Naive B cell (primary cell): ENCODE measurements at regions not wholly inside any gene's neighbourhood (a gene's known extent, or its start where the extent isn't known, plus 50 kb on each side); places are given as distances from the start of the nearest gene placed in this dataset.

Experiments used
- ATAC-seq, 2 donors: fragments of 150-1000 bp; cut with Tn5 transposase; 2 replicates each; pipeline ENCODE4 v1.10.0; 2021; ENCODE audit warnings: low read depth in 2 of 2, mild to moderate bottlenecking in 2 of 2, moderate library complexity in 2 of 2
- DNase-seq: peaks from one replicate; pipeline ENCODE4 v3.0.0; 2022
- H3K27ac Mint-ChIP-seq, 6 donors: one replicate each; pipeline ENCODE4 v1.8.0; 2020 to 2022; ENCODE audit warnings: mild to moderate bottlenecking in 6 of 6, mixed read lengths in 6 of 6, moderate library complexity in 5 of 6, inconsistent platforms in 2 of 6
- H3K27me3 Mint-ChIP-seq, 3 donors: one replicate each; pipeline ENCODE4 v1.8.0; 2021 to 2022; ENCODE audit warnings: mixed read lengths in 3 of 3, mild to moderate bottlenecking in 1 of 3
- H3K36me3 Mint-ChIP-seq, 2 donors: one replicate each; pipeline ENCODE4 v1.8.0; 2020 to 2022; ENCODE audit warnings: mixed read lengths in 2 of 2, inconsistent platforms in 1 of 2, mild to moderate bottlenecking in 1 of 2
- H3K4me1 Mint-ChIP-seq, 3 donors: one replicate each; pipeline ENCODE4 v1.8.0; 2020 to 2022; ENCODE audit warnings: mixed read lengths in 3 of 3, inconsistent platforms in 1 of 3, mild to moderate bottlenecking in 1 of 3, moderate library complexity in 1 of 3
- H3K4me3 Mint-ChIP-seq, 8 donors: one replicate each; pipeline ENCODE4 v1.8.0; 2020 to 2022; ENCODE audit warnings: mild to moderate bottlenecking in 8 of 8, mixed read lengths in 8 of 8, moderate library complexity in 8 of 8, inconsistent platforms in 2 of 8
- H3K9me3 Mint-ChIP-seq, 7 donors: one replicate each; pipeline ENCODE4 v1.8.0; 2020 to 2022; ENCODE audit warnings: mixed read lengths in 7 of 7, mild to moderate bottlenecking in 5 of 7, inconsistent platforms in 2 of 7, moderate library complexity in 1 of 7

DNA sequence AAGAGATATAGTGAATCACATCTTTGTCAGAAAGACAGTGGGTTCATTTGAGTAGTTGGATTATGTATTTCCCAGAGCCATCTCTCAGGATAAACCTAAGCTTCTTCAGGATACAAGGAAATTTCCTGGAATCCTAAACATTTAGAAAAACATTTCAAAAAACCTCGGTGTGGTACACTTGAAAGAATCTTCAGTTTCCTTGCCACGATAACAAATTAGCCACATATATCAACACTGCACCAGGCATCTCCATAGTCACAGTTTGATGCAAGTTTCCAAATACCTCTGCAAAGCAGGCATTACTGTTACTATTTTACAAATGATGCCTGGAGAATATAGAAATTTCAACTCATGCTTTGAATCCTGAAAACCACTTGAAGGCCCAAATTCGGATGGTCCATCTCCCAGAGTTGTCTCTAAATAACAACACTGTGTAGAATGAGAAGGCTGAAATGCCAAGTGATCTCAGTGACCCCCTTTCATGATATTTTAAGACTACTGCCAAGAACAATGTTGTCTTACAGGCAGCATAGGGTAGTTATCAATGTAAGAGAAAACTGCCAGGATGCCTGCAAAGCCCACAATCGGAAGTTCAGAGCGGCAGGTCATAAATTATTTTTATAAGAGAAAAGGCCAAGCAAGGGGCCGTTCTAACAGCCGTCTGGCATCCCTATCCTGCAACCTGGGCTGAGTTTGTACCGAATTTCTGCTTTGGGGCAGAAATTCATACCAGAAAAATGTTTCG, 307.9 kb downstream of the TXNL1 start:
- Mint-ChIP-seq H3K9me3 (no peaks in the 10 kb centered on the region), H3K36me3 (peaks cover 0 to 9% of the 10 kb centered on the region in 2 donors), H3K4me3 (no peak overlapping the region), H3K27ac (no peak overlapping the region), H3K27me3 (peaks cover 0 to 9% (median 6%) of the 10 kb centered on the region in 3 donors), H3K4me1 (no peaks in the 10 kb centered on the region)
- DNase-seq: no peak
- ATAC-seq: no peak

DNA sequence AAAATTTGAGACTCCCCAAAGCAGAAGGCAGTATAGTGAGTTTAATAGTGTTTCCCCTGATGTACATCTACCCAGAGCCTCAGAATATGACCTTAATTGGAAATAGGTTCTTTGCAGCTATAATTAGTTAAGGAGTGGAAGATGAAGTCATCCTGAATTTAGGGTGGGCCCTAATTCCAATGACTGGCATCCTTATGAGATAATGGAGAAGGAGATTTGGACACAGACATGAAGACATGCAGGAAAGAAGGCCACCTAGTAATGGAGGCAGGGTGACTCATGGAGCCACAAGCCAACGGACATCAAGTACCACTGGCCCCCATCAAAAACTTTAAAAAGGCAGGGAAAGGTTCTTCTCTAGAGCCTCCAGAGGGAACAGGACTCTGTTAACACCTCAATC, 308.9 kb downstream of the TXNL1 start:
- Mint-ChIP-seq H3K4me1 (no peaks in the 10 kb centered on the region), H3K27me3 (peaks cover 0 to 9% (median 6%) of the 10 kb centered on the region in 3 donors), H3K36me3 (peaks cover 0 to 9% of the 10 kb centered on the region in 2 donors), H3K27ac (peak overlapping the region in 1 of 6 donors; percentile 2), H3K9me3 (no peaks in the 10 kb centered on the region), H3K4me3 (no peak overlapping the region)
- ATAC-seq: no peak
- no peak for DNase-seq

DNA sequence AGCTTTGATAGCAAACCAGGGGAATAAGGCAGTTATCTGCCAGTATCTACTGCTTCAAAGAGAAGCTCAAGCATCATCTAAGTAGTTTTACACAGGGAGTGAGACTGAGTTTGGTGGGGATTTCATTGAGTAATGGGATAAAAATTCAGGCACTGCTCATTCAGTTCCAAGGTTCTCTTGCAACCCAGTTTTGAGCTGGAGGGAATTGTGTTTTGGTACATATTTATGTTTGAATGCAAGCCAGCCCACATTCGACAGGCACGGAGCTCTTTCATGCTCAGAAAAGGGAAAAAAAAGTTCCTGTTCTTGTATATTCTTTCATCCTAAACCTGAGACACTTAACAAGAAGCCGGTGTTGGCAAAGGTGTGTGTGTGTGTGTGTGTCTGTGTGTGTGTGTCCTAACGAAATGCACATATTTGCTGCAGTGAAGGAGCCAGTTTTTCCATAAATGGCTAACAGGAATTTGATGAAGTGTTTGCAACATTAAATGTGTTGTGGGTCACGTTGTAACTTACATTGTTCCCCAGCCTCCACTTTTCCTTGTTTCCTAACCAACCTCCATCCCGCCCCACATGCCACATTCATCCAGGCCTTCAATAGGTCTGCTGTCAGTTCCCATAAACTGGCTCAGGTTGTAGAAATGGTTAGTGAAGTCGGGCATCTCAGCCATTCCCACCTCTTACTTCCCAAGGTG, 311.1 kb downstream of the TXNL1 start:
- Mint-ChIP-seq H3K27ac (no peak overlapping the region), H3K27me3 (peaks cover 0 to 9% (median 6%) of the 10 kb centered on the region in 3 donors), H3K36me3 (peaks cover 0 to 9% of the 10 kb centered on the region in 2 donors), H3K4me3 (no peak overlapping the region), H3K9me3 (no peaks in the 10 kb centered on the region), H3K4me1 (peaks cover 5 to 12% (median 8%) of the 10 kb centered on the region in 3 donors)
- DNase-seq (no peak), ATAC-seq (no peak)

DNA sequence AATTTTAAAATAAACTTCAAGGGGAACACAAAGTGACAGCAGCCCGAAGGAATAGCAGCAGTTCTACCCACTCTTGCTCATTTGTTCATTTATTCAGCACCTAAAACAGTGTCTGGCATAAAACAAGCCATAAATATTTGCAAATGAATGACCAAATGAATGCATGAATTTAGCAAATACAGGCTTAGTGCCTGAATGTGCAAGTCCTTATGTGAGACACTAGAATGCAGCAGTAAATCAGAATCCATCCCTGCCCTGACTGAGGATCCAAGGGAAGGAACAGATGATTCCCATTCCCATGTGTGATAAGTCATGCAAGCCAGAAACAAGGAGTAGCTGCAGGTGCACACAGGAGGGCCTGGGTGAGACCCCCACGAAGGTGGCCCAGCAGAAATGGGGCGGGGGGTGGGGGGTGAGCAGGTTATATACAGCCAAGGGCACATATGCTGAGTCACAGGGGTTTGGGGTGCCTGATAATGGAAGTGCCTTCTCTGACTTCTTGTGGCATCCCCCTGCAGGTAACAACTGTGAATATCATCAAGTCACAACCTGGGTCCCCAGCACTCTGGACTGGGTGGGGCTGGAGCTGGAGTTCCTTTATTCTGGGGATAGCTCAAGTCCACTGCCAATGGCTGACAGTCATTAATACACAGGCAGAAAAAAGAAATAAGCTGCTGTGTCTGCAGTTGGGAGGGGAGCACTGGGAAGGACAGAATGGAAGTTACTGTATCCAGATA, 311.9 kb downstream of the TXNL1 start:
- Mint-ChIP-seq H3K4me3 (no peak overlapping the region), H3K27me3 (peaks cover 0 to 9% (median 6%) of the 10 kb centered on the region in 3 donors), H3K27ac (peak overlapping the region in 1 of 6 donors; percentile 62), H3K36me3 (peaks cover 0 to 9% of the 10 kb centered on the region in 2 donors), H3K4me1 (peaks cover 14 to 21% (median 16%) of the 10 kb centered on the region in 3 donors), H3K9me3 (no peaks in the 10 kb centered on the region)
- DNase-seq: no peak
- ATAC-seq: no peak

DNA sequence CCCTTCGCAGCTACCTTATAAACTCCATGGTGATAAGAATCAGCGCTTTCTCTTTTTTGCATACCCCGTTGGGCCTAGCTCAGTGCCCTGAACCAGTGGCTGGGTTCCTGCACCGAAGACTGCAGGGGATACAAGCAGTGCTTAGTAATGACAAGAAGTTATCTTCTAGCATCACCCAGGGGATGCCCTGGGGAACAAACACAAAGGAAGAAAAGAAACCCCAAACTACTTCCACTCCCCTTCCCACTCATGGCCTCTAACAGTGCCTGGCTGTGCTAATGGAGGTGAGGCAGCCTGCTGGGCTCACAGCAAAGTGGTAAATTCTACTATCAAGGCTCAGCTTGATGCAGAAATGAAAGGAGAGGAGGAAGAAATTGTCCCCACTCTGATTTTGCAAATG, 314.7 kb downstream of the TXNL1 start:
- no peaks in the 10 kb centered on the region for H3K36me3 Mint-ChIP-seq
- H3K9me3 Mint-ChIP-seq: peaks cover 0 to 2% (median 0%) of the 10 kb centered on the region in 7 donors
- H3K27me3 Mint-ChIP-seq: no peaks in the 10 kb centered on the region
- peak overlapping the region in 3 of 6 donors; percentile 1 to 73 (median 5) for H3K27ac Mint-ChIP-seq
- no peak overlapping the region for H3K4me3 Mint-ChIP-seq
- DNase-seq (no peak), ATAC-seq (peak; percentile 45 to 66)
- peaks cover 39 to 49% (median 45%) of the 10 kb centered on the region in 3 donors for H3K4me1 Mint-ChIP-seq

DNA sequence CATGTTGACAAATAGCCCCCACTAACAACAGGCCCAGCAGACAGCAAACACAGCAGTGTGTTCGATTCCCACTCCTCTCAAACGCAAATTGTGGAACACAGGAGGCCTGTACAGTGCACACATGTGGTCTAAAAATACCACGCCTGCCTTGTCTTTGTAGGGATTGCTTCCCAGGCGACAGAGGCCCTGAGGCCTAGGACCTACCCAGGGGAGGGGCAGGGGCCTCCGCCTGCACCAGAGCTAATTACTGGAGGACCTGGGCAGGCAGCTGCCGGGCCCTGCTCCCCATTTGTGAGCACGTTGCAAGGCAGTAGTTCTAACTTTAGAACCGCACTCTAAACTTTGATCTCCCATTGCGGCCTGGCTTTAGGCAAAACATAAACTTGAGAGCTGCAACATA, 316.0 kb downstream of the TXNL1 start:
- peak overlapping the region in 2 of 8 donors; percentile 54 to 70 for H3K4me3 Mint-ChIP-seq
- no peak for ATAC-seq
- peak overlapping the region in 3 of 6 donors; percentile 44 to 80 (median 77) for H3K27ac Mint-ChIP-seq

DNA sequence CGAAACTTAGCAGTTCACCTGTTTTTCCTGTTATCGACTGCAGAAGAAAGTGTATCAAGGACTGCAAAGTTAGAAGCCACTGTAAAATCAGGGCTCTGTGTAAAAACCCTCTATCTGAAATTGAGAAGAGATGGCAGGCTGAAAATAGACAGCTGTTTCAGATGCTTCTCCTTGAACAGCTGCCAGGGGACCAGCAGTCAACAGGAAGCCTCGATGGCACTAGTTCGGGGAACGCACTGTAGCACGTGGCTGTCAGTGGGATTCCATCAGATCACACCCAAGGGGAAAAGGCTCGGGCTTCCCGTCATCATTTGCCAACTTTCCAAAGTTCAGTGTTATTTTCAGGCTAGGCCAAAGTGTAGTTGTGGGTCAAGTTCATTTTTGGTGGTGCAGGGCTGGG, 316.9 kb downstream of the TXNL1 start:
- H3K36me3 Mint-ChIP-seq: no peaks in the 10 kb centered on the region
- ATAC-seq (no peak), DNase-seq (no peak)
- H3K27me3 Mint-ChIP-seq: no peaks in the 10 kb centered on the region
- peaks cover 45 to 61% (median 52%) of the 10 kb centered on the region in 3 donors for H3K4me1 Mint-ChIP-seq
- H3K4me3 Mint-ChIP-seq: peak overlapping the region in 6 of 8 donors; percentile 4 to 83 (median 56)
- peak overlapping the region in 5 of 6 donors; percentile 63 to 92 (median 70) for H3K27ac Mint-ChIP-seq
- H3K9me3 Mint-ChIP-seq: peaks cover 0 to 2% (median 0%) of the 10 kb centered on the region in 7 donors

More for the DNA sequence above, 316.0 kb downstream of the TXNL1 start:
- Mint-ChIP-seq H3K27me3 (no peaks in the 10 kb centered on the region), H3K36me3 (no peaks in the 10 kb centered on the region), H3K4me1 (peaks cover 45 to 60% (median 52%) of the 10 kb centered on the region in 3 donors), H3K9me3 (peaks cover 0 to 2% (median 0%) of the 10 kb centered on the region in 7 donors)
- DNase-seq: no peak

DNA sequence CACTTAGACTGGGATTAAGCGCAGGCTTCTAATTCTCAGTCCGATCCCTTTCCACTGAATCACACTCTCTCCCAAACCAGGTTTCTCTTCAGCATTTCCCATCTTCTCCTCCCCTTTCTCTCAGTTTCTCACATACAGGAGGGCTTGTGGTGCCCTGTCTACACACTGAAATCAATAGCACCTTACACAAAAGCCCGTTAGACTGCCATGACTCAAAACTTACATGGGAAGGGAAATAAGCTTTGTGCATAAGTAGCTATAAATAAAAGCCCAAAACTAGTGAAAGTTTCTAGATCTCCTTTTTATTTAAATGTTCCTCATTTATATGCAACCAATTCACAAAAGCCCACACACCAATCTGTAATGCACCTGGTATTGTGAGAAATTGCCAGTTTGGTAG, 318.4 kb downstream of the TXNL1 start:
- Mint-ChIP-seq H3K36me3 (no peaks in the 10 kb centered on the region), H3K27me3 (no peaks in the 10 kb centered on the region), H3K4me1 (peaks cover 45 to 65% (median 59%) of the 10 kb centered on the region in 3 donors), H3K4me3 (peak overlapping the region; percentile 3 to 85 (median 68)), H3K9me3 (peaks cover 0 to 2% (median 0%) of the 10 kb centered on the region in 7 donors), H3K27ac (peak overlapping the region in 3 of 6 donors; percentile 36 to 60 (median 37))
- DNase-seq (no peak), ATAC-seq (peak in 1 of 2 donors; percentile 39)

DNA sequence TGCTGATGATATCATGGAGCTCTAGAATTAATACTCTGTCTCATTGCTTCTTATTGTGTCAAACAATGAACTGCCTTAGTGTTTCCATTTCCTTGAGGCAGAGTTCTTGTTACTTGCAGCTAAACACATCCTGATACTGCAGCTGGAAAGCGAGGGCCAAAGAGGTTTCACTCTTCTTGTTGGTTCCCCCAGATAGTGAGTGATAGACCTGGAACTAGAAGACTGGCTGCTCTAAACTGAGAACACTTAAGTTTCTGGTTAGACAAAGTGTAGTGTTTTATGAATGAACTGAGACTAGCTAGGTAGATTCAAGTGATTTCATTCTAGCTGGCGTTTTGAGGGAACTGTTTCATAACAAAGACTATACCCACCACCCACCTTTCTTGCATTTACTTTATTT, 321.7 kb downstream of the TXNL1 start:
- peaks cover 0 to 2% (median 0%) of the 10 kb centered on the region in 7 donors for H3K9me3 Mint-ChIP-seq
- H3K27me3 Mint-ChIP-seq: no peaks in the 10 kb centered on the region
- H3K4me1 Mint-ChIP-seq: peaks cover 44 to 66% (median 63%) of the 10 kb centered on the region in 3 donors
- DNase-seq: no peak
- ATAC-seq: no peak
- H3K4me3 Mint-ChIP-seq: no peak overlapping the region
- H3K36me3 Mint-ChIP-seq: no peaks in the 10 kb centered on the region
- peak overlapping the region in 1 of 6 donors; percentile 69 for H3K27ac Mint-ChIP-seq

DNA sequence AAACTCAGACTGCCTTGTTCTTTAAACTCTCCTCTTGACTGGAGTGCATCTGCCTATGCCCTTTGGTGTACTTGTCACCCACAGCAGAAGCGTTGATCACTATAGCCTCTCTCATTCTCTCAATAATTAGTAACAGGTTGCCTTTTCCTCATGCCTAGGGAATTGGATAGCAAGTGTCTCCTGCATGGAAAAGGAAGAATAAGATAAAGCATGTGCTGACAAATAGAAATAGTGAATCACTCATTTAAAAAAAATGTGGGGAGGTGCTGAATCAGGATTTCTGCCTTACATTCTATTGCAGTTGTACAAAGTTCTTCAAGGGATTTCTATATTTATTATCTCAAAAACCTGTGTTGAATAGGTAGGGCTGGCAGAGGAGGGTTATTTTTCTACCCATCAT, 323.0 kb downstream of the TXNL1 start:
- peaks cover 30 to 53% (median 49%) of the 10 kb centered on the region in 3 donors for H3K4me1 Mint-ChIP-seq
- no peak for DNase-seq
- no peak for ATAC-seq
- peaks cover 0 to 2% (median 0%) of the 10 kb centered on the region in 7 donors for H3K9me3 Mint-ChIP-seq
- no peak overlapping the region for H3K4me3 Mint-ChIP-seq
- no peaks in the 10 kb centered on the region for H3K27me3 Mint-ChIP-seq
- no peaks in the 10 kb centered on the region for H3K36me3 Mint-ChIP-seq
- H3K27ac Mint-ChIP-seq: peak overlapping the region in 1 of 6 donors; percentile 30

DNA sequence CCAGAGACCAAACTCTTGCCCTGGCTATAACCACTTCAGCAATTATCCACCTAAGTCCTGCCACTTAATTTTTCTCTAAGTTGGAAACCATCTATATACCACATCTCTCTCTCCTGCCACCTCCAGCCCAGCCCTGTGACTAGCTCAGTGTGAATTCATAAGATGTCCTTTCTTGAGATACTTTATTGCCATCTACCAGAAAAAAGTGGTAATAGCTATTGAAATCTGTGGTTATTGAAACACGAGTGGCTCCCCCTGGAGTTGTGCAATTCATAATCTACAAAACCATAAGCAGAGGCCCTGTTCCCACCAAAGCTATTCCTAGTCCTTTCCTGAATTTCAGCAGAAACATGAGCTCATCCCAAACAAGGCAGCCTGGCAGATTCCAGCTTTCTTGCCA, 324.0 kb downstream of the TXNL1 start:
- peak overlapping the region in 1 of 8 donors; percentile 21 for H3K4me3 Mint-ChIP-seq
- H3K27ac Mint-ChIP-seq: peak overlapping the region in 1 of 6 donors; percentile 41
- H3K9me3 Mint-ChIP-seq: no peaks in the 10 kb centered on the region
- peak; percentile 58 to 59 for ATAC-seq
- peaks cover 26 to 48% (median 41%) of the 10 kb centered on the region in 3 donors for H3K4me1 Mint-ChIP-seq
- no peaks in the 10 kb centered on the region for H3K27me3 Mint-ChIP-seq
- H3K36me3 Mint-ChIP-seq: no peaks in the 10 kb centered on the region
- no peak for DNase-seq

DNA sequence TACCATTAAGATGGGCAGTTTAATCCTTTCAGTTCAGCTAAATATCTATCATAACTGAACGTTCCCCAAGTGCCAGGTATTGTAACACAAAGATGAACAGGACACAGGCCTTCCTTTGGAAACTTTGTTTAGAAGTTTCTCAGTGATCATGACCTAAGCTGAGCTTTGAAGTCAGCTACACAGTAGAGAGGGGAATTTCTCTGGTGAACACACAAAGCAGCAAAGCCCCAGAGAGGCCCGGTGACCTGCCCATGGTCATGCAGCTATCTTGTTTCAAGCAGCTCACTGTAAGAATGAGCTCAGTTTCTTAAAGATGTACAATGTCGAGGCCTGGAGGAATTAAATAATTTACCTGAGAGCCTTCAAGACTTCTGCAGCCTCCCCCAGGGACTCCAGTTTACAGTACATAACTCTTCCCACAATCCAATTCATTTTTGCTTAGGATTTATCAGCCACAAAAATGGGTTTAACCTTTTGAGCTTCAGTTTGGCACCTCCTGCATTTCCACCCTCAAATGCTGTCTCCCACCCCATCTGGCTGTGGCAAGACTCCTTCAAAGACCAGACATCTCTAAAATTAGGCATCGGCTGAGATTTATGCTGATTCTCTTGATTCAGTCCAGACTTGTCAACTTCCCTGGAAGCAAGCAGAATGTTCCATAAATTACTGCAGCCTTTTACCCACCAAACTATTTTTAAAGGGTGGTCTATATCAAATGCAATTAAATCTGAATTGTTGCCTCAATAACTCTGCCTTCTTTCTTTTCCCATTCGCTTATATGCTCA, 325.6 kb downstream of the TXNL1 start:
- Mint-ChIP-seq H3K4me1 (peaks cover 29 to 49% (median 42%) of the 10 kb centered on the region in 3 donors), H3K9me3 (no peaks in the 10 kb centered on the region), H3K27ac (peak overlapping the region in 2 of 6 donors; percentile 50 to 82), H3K27me3 (no peaks in the 10 kb centered on the region), H3K4me3 (no peak overlapping the region), H3K36me3 (no peaks in the 10 kb centered on the region)
- no peak for ATAC-seq
- no peak for DNase-seq
